Fibroblast of pulmonary artery (primary cell): ENCODE measurements at regions not wholly inside any gene's neighbourhood (a gene's known extent, or its start where the extent isn't known, plus 50 kb on each side); places are given as distances from the start of the nearest gene placed in this dataset.
"Not testable (repeated sequence)": the region's sequence is repeated elsewhere in the genome, so short reads cannot be mapped to it uniquely, and the experiment has no call there.

Experiments used
- DNase-seq: peaks from one replicate; pipeline ENCODE4 v3.0.0-alpha.2; 2010; ENCODE audit warnings: low read depth
- H3K4me3 ChIP-seq: replicated peaks from 2 replicates; pipeline ENCODE4 v1.5.1; 2011; ENCODE audit warnings: low read depth, mild to moderate bottlenecking, control low read depth, low read length, moderate library complexity
- TF ChIP-seq, protein P1 (sequence below): IDR thresholded peaks from 2 replicates; pipeline ENCODE4 v1.5.1; 2011; ENCODE audit warnings: mild to moderate bottlenecking, control low read depth, low read length, inconsistent platforms; ENCODE audit errors: missing control alignments

DNA sequence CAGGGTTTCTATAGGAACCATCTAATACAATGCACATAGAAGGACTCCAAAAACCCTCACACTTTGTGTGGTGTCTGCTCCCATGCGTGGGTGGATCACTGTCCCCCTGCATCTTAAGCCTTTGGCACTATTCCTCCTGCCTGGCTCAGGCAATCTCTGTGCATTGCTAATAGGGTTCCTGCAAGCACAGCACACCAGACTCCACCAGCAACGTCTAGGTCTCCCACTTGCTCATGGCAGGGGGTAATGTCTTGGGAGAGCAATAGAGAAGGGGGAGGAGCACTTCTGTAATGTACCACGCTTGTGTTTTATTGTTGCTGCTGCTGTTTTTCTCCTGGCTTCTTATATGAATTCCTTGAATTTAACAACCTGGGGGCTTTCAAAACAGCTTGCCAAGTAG is 182.6 kb upstream of the GLRA1 start:
- no peak for DNase-seq
- TF ChIP-seq, protein P1, sequence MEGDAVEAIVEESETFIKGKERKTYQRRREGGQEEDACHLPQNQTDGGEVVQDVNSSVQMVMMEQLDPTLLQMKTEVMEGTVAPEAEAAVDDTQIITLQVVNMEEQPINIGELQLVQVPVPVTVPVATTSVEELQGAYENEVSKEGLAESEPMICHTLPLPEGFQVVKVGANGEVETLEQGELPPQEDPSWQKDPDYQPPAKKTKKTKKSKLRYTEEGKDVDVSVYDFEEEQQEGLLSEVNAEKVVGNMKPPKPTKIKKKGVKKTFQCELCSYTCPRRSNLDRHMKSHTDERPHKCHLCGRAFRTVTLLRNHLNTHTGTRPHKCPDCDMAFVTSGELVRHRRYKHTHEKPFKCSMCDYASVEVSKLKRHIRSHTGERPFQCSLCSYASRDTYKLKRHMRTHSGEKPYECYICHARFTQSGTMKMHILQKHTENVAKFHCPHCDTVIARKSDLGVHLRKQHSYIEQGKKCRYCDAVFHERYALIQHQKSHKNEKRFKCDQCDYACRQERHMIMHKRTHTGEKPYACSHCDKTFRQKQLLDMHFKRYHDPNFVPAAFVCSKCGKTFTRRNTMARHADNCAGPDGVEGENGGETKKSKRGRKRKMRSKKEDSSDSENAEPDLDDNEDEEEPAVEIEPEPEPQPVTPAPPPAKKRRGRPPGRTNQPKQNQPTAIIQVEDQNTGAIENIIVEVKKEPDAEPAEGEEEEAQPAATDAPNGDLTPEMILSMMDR = no peak
- no peak overlapping the region for H3K4me3 ChIP-seq

DNA sequence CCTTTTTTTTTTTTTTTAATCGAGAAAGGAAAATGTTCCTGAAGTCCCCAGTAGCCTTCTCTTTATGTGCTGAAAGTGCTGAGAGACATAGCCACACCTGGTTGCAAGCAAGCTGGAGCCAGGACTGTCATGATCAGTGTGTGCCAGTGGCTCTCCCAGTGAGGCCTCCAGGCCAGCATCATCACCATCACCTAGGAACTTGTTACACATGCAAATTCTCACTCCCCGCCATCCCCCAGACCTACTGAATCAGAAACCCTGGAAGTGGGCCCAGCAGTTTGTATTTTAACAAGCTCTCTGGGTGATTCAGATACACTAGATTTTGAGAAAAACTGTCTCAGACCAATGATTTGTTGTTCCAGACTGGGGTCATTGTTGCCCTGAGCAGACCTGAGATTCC is 181.9 kb upstream of the GLRA1 start:
- DNase-seq = no peak
- H3K4me3 ChIP-seq = no peak overlapping the region
- TF ChIP-seq, protein P1 = no peak

DNA sequence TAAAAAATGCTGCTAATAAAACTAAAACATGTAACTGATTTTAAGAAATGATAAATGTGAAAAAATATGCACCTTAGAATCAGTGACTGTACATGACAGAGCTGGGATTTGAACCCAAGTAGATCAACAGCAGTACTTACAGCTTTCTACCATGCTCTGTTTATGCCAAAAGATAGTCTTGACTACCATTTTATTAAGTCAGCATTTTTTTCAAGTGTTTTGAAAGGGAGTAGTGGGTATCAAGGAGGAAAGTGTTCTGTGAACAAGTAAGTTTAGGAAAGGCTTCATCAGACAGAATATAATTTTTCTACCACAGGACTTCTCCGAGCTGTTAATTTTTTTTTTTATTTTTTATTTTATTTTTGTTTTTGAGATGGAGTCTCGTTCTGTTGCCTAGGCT is 180.4 kb upstream of the GLRA1 start:
- no peak for DNase-seq
- no peak overlapping the region for H3K4me3 ChIP-seq
- TF ChIP-seq, protein P1 = no peak

DNA sequence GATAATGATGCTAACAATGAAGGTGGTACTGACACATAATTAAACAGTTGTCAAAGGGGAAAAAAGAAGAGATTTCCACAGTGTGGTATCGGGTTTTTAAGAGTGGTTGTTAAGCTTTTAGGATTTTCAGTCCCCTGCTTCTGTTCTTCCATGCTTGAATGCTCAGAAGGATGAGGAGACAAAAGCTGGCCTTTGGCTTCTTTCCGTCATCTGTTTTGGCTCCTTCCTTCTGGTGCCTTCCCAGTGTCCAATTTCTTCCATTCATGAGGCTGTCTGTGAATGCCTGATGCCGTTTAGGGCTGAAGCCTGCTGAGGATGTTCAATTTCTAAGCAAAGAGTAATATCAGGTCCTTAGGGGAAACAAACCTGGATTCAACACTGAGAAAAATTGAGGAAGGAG is 179.6 kb upstream of the GLRA1 start:
- no peak for DNase-seq
- TF ChIP-seq, protein P1 = no peak

DNA sequence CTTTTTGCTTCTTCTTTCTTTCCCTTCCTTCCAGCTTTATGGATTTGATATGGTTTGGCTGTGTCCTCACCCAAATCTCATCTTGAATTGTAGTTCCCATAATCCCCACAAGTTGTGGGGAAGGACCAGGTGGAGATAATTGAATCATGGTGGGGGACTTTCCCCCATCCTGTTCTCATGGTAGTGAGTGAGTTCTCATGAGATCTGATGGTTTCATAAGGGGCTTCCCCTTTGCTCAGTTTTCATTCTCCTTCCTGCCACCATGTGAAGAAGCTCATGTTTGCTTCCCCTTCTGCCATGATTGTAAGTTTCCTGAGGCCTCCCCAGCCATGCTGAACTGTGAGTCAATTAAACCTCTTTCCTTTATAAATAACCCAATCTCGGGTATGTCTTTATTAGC is 178.3 kb upstream of the GLRA1 start:
- DNase-seq, H3K4me3 ChIP-seq: not testable (repeated sequence)

More for the DNA sequence above, 179.6 kb upstream of the GLRA1 start:
- no peak overlapping the region for H3K4me3 ChIP-seq

DNA sequence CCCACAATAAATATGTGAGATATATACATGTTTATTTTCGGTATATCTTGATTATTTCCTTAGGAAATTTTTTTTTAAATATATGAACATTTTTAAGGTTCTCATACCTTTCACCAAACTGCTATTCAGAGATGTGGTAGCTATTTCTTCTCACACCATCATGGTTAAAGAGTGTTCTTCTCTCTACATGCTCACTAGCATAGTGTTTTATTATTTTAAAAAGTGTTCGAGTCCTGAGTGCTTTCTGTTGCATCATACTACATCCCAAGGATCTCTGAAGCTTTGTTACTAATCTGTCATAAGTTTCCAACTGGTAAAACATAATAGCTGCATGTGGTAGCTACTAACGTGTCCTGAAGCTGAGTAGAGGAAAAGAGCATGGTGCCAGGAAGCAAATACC is 177.4 kb upstream of the GLRA1 start:
- TF ChIP-seq, protein P1 = no peak
- no peak for DNase-seq
- H3K4me3 ChIP-seq = no peak overlapping the region

DNA sequence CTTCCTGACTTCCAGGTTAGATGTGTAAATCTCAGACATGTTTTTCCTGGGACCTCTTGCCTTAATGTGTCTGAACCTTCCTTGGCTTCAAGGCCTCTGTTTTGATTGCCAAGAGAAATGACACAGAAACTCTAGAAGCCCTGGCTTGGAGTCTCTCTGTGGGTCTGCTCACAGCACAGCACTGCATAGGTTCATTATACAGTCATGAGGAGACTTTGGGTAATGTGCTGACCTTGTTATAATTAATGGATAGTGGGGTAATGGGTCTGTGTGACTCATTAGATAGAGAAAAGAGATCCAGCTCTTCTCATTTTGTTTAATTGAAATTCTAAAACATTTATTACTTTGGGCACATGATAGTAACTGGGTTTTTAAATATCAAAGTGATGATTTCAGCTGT is 175.8 kb upstream of the GLRA1 start:
- no peak overlapping the region for H3K4me3 ChIP-seq
- TF ChIP-seq, protein P1 = no peak
- DNase-seq = no peak

DNA sequence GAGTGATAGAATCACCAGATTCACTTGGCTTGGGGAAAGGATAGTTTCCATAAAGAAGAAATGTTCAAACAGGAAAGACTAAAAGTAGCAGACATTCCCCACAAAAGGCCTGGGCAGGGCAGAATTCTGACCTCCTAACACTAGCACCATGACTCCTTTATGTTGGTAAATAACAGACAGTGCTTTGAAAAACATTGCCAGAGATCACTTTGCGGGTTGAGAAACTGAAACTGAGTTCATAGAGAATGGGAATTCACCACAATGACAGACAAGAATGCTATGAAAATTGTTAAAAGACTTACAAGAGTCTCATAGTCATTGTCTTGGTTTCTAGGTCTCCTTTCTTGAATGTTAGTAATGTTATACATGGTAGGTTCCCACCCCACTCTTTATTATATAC is 172.5 kb upstream of the GLRA1 start:
- TF ChIP-seq, protein P1 = no peak
- DNase-seq = no peak
- H3K4me3 ChIP-seq = no peak overlapping the region
